ENCODE measurements at regions not wholly inside any gene's neighbourhood (a gene's known extent, or its start where the extent isn't known, plus 50 kb on each side); places are given as distances from the start of the nearest gene placed in this dataset.

DNA sequence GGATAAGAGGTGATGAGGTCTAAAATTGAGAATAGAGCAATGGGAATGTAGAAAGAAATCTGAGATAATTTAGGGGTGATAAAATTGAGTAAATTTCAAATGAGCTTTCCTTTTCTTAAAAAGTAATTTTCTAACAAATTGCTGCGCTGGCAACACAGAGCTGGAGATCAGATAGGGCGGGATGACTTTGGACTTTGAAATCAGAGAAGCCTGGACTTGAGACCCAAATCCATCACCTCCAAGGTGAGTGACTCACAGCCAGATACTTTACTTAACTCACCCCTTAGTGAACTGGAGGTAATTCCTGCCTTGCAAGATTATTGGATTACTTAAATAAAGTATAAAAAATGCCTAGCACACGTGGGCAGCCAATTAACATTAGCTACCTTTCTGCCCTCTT lies 80.8 kb downstream of the P2RY1 start:
- Histone ChIP-seq H3K27me3 (ENCODE audit: control insufficient read depth in 2 of 2, insufficient read depth in 2 of 2, low read length in 2 of 2) (no peaks in the 10 kb centered on the region), H2AFZ (ENCODE audit: low read depth, low read length) (no peak overlapping the region), H3K36me3 (ENCODE audit: control insufficient read depth in 2 of 2, extremely low read depth in 1 of 2, insufficient read depth in 2 of 2, low read length in 2 of 2) (no peaks in the 10 kb centered on the region), H3K9ac (replicated peaks; ENCODE audit: extremely low read depth, insufficient read depth, low read length) (no peak overlapping the region), H3K9me1 (replicated peaks; ENCODE audit: control insufficient read depth, extremely low read depth, insufficient read depth, low read length) (no peaks in the 10 kb centered on the region), H3K4me2 (ENCODE audit: insufficient read depth, low read length) (no peak overlapping the region), H3K79me2 (ENCODE audit: control insufficient read depth, insufficient read depth, low read length) (no peaks in the 10 kb centered on the region), H3K9me3 (replicated peaks; ENCODE audit: control insufficient read depth, insufficient read depth, low read length) (no peaks in the 10 kb centered on the region), H4K20me1 (replicated peaks; ENCODE audit: control insufficient read depth, extremely low read depth, insufficient read depth, low read length) (no peaks in the 10 kb centered on the region), H3K4me3 (replicated peaks in 1 of 3; ENCODE audit: insufficient read depth in 1 of 3, low read depth in 1 of 3, low read length in 3 of 3) (no peak overlapping the region), H3K4me1 (ENCODE audit: control insufficient read depth, extremely low read depth, insufficient read depth, low read length) (no peaks in the 10 kb centered on the region), H3K27ac (ENCODE audit: insufficient read depth, low read depth, low read length) (no peak overlapping the region)
- DNase-seq (ENCODE audit: low read depth, low spot score) = no peak
- ChIA-PET POLR2A (no interaction called here), CTCF (interaction anchor here (0.5 to 1.1 kb wide), 2 partner anchors 9 to 64 kb away, joined by 3 read pairs; no protein-coding TSS in a partner anchor)
- TF ChIP-seq POLR2A (IDR thresholded peaks at IDR 0.05; ENCODE audit: low read depth, low read length) (no peak), GATA2 (IDR thresholded peaks at IDR 0.05; ENCODE audit: insufficient read depth, insufficient read length, low read depth, low read length) (no peak), FOS (IDR thresholded peaks at IDR 0.05; ENCODE audit: borderline replicate concordance, insufficient read depth, low read length) (no peak), EZH2 (IDR thresholded peaks at IDR 0.05; ENCODE audit: borderline replicate concordance, low read depth, low read length, severe bottlenecking) (no peak), POLR2AphosphoS5 (IDR thresholded peaks at IDR 0.05; ENCODE audit: insufficient read depth, low read depth, low read length) (no peak)
- TF ChIP-seq, protein P1, sequence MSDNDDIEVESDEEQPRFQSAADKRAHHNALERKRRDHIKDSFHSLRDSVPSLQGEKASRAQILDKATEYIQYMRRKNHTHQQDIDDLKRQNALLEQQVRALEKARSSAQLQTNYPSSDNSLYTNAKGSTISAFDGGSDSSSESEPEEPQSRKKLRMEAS (IDR thresholded peaks at IDR 0.05; ENCODE audit: insufficient read depth, insufficient read length) = no peak
- no TSS peak for BruUV-seq (replicated peaks)
- intact Hi-C loops (cut with micrococcal nuclease) = no loop called here
- FAIRE-seq = no peak
- dilution Hi-C loops (cut with MboI; ENCODE audit: extremely low pct_ligation_motif_present, low sequenced_read_pairs) = no loop called here

DNA sequence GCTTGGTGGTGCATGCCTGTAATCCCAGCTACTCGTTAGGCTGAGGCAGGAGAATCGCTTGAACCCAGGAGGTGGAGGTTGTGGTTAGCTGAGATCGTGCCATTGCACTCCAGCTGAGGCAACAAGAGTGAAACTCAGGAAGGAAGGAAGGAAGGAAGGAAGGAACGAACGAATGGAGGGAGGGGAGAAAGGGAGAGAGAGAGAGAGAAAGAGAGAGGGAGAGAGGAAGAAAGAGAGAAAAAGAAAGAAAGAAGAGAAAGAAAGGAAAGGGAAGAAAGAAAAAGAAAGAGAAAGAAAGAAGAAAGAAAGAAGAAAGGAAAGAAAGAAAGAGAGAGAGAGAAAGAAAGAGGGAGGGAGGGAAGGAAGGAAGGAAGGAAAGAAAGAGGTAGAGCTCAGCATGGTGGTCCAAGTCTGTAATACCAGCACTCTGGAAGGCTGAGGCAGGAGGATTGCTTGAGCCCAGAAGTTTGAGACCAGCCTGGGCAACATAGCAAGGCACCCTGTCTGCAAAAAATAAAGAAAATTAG lies 81.9 kb downstream of the P2RY1 start:
- Histone ChIP-seq H3K27ac (ENCODE audit: insufficient read depth, low read depth, low read length) (no peak overlapping the region), H3K9me3 (replicated peaks; ENCODE audit: control insufficient read depth, insufficient read depth, low read length) (no peaks in the 10 kb centered on the region), H3K9ac (replicated peaks; ENCODE audit: extremely low read depth, insufficient read depth, low read length) (no peak overlapping the region), H3K36me3 (ENCODE audit: control insufficient read depth in 2 of 2, extremely low read depth in 1 of 2, insufficient read depth in 2 of 2, low read length in 2 of 2) (no peaks in the 10 kb centered on the region), H3K4me1 (ENCODE audit: control insufficient read depth, extremely low read depth, insufficient read depth, low read length) (no peaks in the 10 kb centered on the region), H3K4me2 (ENCODE audit: insufficient read depth, low read length) (no peak overlapping the region), H3K4me3 (replicated peaks in 1 of 3; ENCODE audit: insufficient read depth in 1 of 3, low read depth in 1 of 3, low read length in 3 of 3) (no peak overlapping the region), H3K27me3 (ENCODE audit: control insufficient read depth in 2 of 2, insufficient read depth in 2 of 2, low read length in 2 of 2) (no peaks in the 10 kb centered on the region), H3K9me1 (replicated peaks; ENCODE audit: control insufficient read depth, extremely low read depth, insufficient read depth, low read length) (no peaks in the 10 kb centered on the region), H2AFZ (ENCODE audit: low read depth, low read length) (no peak overlapping the region), H3K79me2 (ENCODE audit: control insufficient read depth, insufficient read depth, low read length) (no peaks in the 10 kb centered on the region), H4K20me1 (replicated peaks; ENCODE audit: control insufficient read depth, extremely low read depth, insufficient read depth, low read length) (no peaks in the 10 kb centered on the region)
- CTCF ChIA-PET = no interaction called here
- no TSS peak for BruUV-seq (replicated peaks)
- FAIRE-seq (no peak), DNase-seq (ENCODE audit: low read depth, low spot score) (no peak)
- TF ChIP-seq MYC (IDR thresholded peaks at IDR 0.05; ENCODE audit: low read depth, low read length) (no peak), GATA2 (IDR thresholded peaks at IDR 0.05; ENCODE audit: insufficient read depth, insufficient read length, low read depth, low read length) (no peak), POLR2AphosphoS5 (IDR thresholded peaks at IDR 0.05; ENCODE audit: insufficient read depth, low read depth, low read length) (no peak), JUN (IDR thresholded peaks at IDR 0.05; ENCODE audit: borderline replicate concordance, insufficient read depth, insufficient read length, low read depth) (no peak), POLR2A (IDR thresholded peaks at IDR 0.05; ENCODE audit: low read depth, low read length) (no peak), FOS (IDR thresholded peaks at IDR 0.05; ENCODE audit: borderline replicate concordance, insufficient read depth, low read length) (no peak), EZH2 (IDR thresholded peaks at IDR 0.05; ENCODE audit: borderline replicate concordance, low read depth, low read length, severe bottlenecking) (no peak)
- TF ChIP-seq, protein P2, sequence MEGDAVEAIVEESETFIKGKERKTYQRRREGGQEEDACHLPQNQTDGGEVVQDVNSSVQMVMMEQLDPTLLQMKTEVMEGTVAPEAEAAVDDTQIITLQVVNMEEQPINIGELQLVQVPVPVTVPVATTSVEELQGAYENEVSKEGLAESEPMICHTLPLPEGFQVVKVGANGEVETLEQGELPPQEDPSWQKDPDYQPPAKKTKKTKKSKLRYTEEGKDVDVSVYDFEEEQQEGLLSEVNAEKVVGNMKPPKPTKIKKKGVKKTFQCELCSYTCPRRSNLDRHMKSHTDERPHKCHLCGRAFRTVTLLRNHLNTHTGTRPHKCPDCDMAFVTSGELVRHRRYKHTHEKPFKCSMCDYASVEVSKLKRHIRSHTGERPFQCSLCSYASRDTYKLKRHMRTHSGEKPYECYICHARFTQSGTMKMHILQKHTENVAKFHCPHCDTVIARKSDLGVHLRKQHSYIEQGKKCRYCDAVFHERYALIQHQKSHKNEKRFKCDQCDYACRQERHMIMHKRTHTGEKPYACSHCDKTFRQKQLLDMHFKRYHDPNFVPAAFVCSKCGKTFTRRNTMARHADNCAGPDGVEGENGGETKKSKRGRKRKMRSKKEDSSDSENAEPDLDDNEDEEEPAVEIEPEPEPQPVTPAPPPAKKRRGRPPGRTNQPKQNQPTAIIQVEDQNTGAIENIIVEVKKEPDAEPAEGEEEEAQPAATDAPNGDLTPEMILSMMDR (IDR thresholded peaks at IDR 0.05; ENCODE audit: extremely low read depth in 1 of 2, insufficient read depth in 1 of 2, low read depth in 1 of 2, low read length in 2 of 2) = no peak
- TF ChIP-seq, protein P1 (IDR thresholded peaks at IDR 0.05; ENCODE audit: insufficient read depth, insufficient read length) = no peak
- intact Hi-C loops (cut with micrococcal nuclease) (no loop called here), dilution Hi-C loops (cut with MboI; ENCODE audit: extremely low pct_ligation_motif_present, low sequenced_read_pairs) (no loop called here)
- POLR2A ChIA-PET = no interaction called here
